HEK293 (cell line): ENCODE measurements at regions not wholly inside any gene's neighbourhood (a gene's known extent, or its start where the extent isn't known, plus 50 kb on each side); places are given as distances from the start of the nearest gene placed in this dataset.

ENCODE experiments used
- OSR2 ChIP-seq: fragments of 450-650 bp; formaldehyde crosslinking; IDR thresholded peaks from 2 replicates; pipeline ENCODE4 v1.5.1; 2016; ENCODE audit warnings: missing biosample characterization, missing genetic modification characterization
- PBX3 ChIP-seq: sonication (generic); formaldehyde crosslinking; IDR thresholded peaks from 2 replicates; pipeline ENCODE4 v1.8.1; 2022; ENCODE audit warnings: mild to moderate bottlenecking, moderate library complexity, missing genetic modification reagents
- ZNF133 ChIP-seq: fragments of 450-650 bp; formaldehyde crosslinking; IDR thresholded peaks from 2 replicates; pipeline ENCODE4 v1.5.1; 2016; ENCODE audit warnings: missing biosample characterization, missing genetic modification characterization
- TF ChIP-seq, protein P1 (sequence below): fragments of 450-650 bp; formaldehyde crosslinking; IDR thresholded peaks from 2 replicates; pipeline ENCODE4 v1.5.1; 2016; ENCODE audit warnings: missing biosample characterization, missing genetic modification characterization

GRCh38 chr3:176041185-176041584, 1156.1 kb downstream of the TBL1XR1 start:
- TF ChIP-seq, protein P1, sequence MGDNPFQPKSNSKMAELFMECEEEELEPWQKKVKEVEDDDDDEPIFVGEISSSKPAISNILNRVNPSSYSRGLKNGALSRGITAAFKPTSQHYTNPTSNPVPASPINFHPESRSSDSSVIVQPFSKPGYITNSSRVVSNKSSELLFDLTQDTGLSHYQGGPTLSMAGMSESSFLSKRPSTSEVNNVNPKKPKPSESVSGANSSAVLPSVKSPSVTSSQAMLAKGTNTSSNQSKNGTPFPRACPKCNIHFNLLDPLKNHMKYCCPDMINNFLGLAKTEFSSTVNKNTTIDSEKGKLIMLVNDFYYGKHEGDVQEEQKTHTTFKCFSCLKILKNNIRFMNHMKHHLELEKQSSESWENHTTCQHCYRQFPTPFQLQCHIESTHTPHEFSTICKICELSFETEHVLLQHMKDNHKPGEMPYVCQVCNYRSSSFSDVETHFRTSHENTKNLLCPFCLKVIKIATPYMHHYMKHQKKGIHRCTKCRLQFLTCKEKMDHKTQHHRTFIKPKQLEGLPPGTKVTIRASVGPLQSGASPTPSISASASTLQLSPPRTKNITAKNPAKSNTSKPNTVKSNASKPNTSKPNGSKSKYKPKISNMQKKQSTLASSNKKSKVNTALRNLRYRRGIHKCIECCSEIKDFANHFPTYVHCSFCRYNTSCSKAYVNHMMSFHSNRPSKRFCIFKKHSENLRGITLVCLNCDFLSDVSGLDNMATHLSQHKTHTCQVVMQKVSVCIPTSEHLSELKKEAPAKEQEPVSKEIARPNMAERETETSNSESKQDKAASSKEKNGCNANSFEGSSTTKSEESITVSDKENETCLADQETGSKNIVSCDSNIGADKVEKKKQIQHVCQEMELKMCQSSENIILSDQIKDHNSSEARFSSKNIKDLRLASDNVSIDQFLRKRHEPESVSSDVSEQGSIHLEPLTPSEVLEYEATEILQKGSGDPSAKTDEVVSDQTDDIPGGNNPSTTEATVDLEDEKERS, result no peak
- TF ChIP-seq PBX3 (CRISPR knock-in tag) (no peak), OSR2 (no peak), ZNF133 (tag by site-specific recombination) (no peak)
